Chondrocyte (in vitro differentiated cells): ENCODE measurements at regions not wholly inside any gene's neighbourhood (a gene's known extent, or its start where the extent isn't known, plus 50 kb on each side); places are given as distances from the start of the nearest gene placed in this dataset.

Source experiments
- DNase-seq: peaks from one replicate; pipeline ENCODE4 v3.0.0; 2021; ENCODE audit warnings: mixed read lengths, low spot score
- H3K27ac Mint-ChIP-seq: one replicate; pipeline ENCODE4 v1.8.0; 2021; ENCODE audit warnings: mild to moderate bottlenecking, moderate library complexity, mixed read lengths; ENCODE audit not compliant: unreplicated experiment
- H3K27me3 Mint-ChIP-seq: 2 replicates; pipeline ENCODE4 v1.8.0; 2021; ENCODE audit warnings: low read depth, mixed read lengths
- H3K36me3 Mint-ChIP-seq: 2 replicates; pipeline ENCODE4 v1.8.0; 2021; ENCODE audit warnings: low read depth, mixed read lengths
- H3K4me1 Mint-ChIP-seq: 2 replicates; pipeline ENCODE4 v1.8.0; 2021; ENCODE audit warnings: low read depth, mild to moderate bottlenecking, mixed read lengths
- H3K4me3 Mint-ChIP-seq: one replicate; pipeline ENCODE4 v1.8.0; 2021; ENCODE audit warnings: mild to moderate bottlenecking, moderate library complexity, mixed read lengths; ENCODE audit not compliant: unreplicated experiment
- H3K9me3 Mint-ChIP-seq: 2 replicates; pipeline ENCODE4 v1.8.0; 2021; ENCODE audit warnings: low read depth, mixed read lengths
- TF ChIP-seq, protein P1 (sequence below): fragments of 200-600 bp; sonication (generic); IDR thresholded peaks from 2 replicates; pipeline ENCODE4 v1.5.0; 2021; ENCODE audit warnings: antibody characterized with exemption, mild to moderate bottlenecking, moderate library complexity

DNA sequence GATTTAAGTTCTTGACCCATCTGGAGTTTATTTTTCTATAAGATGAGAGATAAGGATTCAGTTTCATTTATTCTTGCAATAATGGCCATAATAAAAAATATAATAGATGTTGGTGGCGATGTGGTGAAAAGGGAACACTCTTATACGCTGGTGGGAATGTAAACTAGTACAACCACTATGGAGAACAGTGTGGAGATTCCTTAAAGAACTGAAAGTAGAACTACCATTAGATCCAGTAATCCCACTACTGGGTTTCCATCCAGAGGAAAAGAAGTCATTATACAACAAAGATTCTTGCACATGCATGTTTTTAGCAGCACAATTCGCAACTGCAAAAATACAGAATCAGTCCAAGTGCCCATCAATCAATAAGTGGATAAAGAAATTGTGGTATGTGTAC, 1040.5 kb upstream of the GYPC start:
- Mint-ChIP-seq H3K27ac (no peak overlapping the region), H3K36me3 (no peaks in the 10 kb centered on the region), H3K4me1 (no peaks in the 10 kb centered on the region), H3K4me3 (no peak overlapping the region), H3K27me3 (no peaks in the 10 kb centered on the region), H3K9me3 (peaks cover 9% of the 10 kb centered on the region)
- DNase-seq: no peak
- TF ChIP-seq, protein P1, sequence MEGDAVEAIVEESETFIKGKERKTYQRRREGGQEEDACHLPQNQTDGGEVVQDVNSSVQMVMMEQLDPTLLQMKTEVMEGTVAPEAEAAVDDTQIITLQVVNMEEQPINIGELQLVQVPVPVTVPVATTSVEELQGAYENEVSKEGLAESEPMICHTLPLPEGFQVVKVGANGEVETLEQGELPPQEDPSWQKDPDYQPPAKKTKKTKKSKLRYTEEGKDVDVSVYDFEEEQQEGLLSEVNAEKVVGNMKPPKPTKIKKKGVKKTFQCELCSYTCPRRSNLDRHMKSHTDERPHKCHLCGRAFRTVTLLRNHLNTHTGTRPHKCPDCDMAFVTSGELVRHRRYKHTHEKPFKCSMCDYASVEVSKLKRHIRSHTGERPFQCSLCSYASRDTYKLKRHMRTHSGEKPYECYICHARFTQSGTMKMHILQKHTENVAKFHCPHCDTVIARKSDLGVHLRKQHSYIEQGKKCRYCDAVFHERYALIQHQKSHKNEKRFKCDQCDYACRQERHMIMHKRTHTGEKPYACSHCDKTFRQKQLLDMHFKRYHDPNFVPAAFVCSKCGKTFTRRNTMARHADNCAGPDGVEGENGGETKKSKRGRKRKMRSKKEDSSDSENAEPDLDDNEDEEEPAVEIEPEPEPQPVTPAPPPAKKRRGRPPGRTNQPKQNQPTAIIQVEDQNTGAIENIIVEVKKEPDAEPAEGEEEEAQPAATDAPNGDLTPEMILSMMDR: no peak

DNA sequence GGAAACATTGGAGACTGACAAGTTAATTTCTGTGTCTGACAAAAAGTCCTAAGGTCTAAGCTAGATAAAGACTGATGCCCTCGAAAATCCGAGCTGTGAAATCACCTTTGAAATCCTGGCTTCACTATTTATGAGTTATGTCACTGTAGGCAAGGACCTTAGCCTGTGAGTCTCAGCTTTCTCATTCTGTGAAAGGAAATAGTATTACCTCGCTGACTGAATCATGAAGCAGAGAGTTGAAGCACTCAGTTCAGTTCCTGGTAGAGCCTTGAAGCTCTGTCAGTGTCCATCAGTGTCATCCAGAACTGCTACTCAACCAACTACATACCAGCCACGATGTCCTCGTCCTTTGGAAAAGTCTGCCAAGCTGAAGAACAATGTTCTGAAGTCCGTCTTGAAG, 1025.6 kb upstream of the GYPC start:
- peaks cover 19% of the 10 kb centered on the region for H3K9me3 Mint-ChIP-seq
- no peak for DNase-seq
- no peaks in the 10 kb centered on the region for H3K27me3 Mint-ChIP-seq
- no peaks in the 10 kb centered on the region for H3K4me1 Mint-ChIP-seq
- H3K4me3 Mint-ChIP-seq: no peak overlapping the region
- TF ChIP-seq, protein P1: no peak
- no peaks in the 10 kb centered on the region for H3K36me3 Mint-ChIP-seq
- no peak overlapping the region for H3K27ac Mint-ChIP-seq

DNA sequence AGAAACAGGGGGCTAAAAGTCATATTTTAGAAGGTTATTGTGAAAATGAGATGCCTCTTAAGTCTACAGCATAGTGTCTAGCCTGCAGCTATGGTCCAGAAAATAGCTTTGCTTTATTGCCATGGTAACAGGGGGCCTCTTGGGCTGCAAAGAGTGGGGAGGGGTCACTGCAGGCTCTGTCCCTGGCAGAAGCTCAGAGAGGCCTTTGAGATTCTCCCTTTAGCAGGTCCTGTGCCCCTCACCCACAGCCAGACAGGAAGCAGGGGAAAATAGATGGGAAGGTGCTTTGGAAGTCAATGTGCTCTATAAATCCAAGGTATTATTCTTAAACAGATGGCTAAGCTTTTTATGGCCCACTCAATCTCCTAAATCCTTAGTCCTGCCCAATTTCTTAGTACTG, 1021.3 kb upstream of the GYPC start:
- no peak for DNase-seq
- Mint-ChIP-seq H3K4me1 (no peaks in the 10 kb centered on the region), H3K36me3 (no peaks in the 10 kb centered on the region), H3K27me3 (no peaks in the 10 kb centered on the region), H3K9me3 (peaks cover 16% of the 10 kb centered on the region), H3K4me3 (no peak overlapping the region), H3K27ac (no peak overlapping the region)
- TF ChIP-seq, protein P1: no peak

DNA sequence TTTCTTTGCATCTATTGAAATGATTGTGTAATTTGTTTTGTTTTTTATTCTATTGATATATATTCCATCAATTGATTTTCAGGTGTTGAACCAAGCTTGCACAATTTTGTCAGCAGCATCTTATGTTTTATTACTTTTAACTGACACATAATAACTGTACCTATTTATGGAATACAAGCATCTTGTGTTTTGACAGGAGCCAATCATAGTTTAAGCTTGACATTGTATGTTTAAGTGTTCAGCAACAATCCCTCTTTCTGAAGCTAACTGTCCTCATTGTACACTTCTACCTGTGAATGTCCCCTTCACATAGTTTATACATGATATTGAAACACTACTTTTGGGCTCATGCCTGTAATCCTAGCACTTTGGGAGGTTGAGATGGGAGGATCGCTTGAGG, 1017.6 kb upstream of the GYPC start:
- H3K9me3 Mint-ChIP-seq: peaks cover 7% of the 10 kb centered on the region
- H3K4me1 Mint-ChIP-seq: no peaks in the 10 kb centered on the region
- no peak overlapping the region for H3K27ac Mint-ChIP-seq
- H3K36me3 Mint-ChIP-seq: no peaks in the 10 kb centered on the region
- H3K4me3 Mint-ChIP-seq: no peak overlapping the region
- TF ChIP-seq, protein P1: no peak
- no peaks in the 10 kb centered on the region for H3K27me3 Mint-ChIP-seq
- DNase-seq: no peak

DNA sequence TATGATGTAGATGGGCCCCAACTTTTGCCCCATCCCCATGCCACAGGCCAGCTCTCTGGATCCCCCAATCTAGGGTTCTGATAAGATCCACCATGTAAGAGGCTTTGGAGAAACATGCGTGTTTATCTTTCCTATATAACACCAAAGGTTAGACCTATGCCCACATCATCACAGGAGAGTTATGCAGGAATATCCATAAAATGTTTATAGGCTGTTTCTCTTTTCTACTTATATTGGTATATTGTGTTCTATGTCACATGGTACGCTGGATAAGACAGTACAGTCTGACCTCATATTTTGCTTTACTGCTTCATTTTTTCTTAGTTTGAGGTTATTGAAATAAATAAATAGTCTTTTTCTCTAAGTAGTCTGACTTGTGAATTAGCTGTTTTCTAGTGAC, 1013.9 kb upstream of the GYPC start:
- TF ChIP-seq, protein P1: no peak
- no peaks in the 10 kb centered on the region for H3K27me3 Mint-ChIP-seq
- no peak overlapping the region for H3K4me3 Mint-ChIP-seq
- DNase-seq: no peak
- no peak overlapping the region for H3K27ac Mint-ChIP-seq
- H3K4me1 Mint-ChIP-seq: no peaks in the 10 kb centered on the region
- H3K9me3 Mint-ChIP-seq: peaks cover 2% of the 10 kb centered on the region
- no peaks in the 10 kb centered on the region for H3K36me3 Mint-ChIP-seq
